D721Med (cell line): ENCODE measurements at regions not wholly inside any gene's neighbourhood (a gene's known extent, or its start where the extent isn't known, plus 50 kb on each side); places are given as distances from the start of the nearest gene placed in this dataset.

Source experiments
- DNase-seq: peaks from one replicate; pipeline ENCODE4 v3.0.0; 2011; ENCODE audit warnings: low spot score; ENCODE audit not compliant: insufficient read length
- FAIRE-seq: peaks from 2 replicates; lab custom pipeline; 2011; peaks lifted over from hg19 to GRCh38; lab: Jason Lieb, UNC
- CTCF ChIP-seq: IDR thresholded peaks from 2 replicates; pipeline ENCODE4 v1.5.1; 2012; ENCODE audit warnings: mild to moderate bottlenecking, control low read depth; ENCODE audit not compliant: insufficient read depth; ENCODE audit errors: missing control alignments

- no peak for FAIRE-seq
- no peak for DNase-seq
- TF ChIP-seq CTCF: no peak
These were observed 801.5 kb upstream of the SPRY2 start for GRCh38 chr13:81142306-81142999.

GRCh38 chr13:81140675-81141074 is 799.7 kb upstream of the SPRY2 start:
- no peak for TF ChIP-seq CTCF
- no peak for FAIRE-seq
- DNase-seq: no peak

- DNase-seq (no peak), FAIRE-seq (no peak)
- TF ChIP-seq CTCF: no peak
These were observed 799.1 kb upstream of the SPRY2 start for GRCh38 chr13:81139987-81140386.

GRCh38 chr13:81138353-81138980 is 797.5 kb upstream of the SPRY2 start:
- FAIRE-seq (no peak), DNase-seq (no peak)
- TF ChIP-seq CTCF: no peak

- DNase-seq: no peak
These were observed 792.1 kb upstream of the SPRY2 start for GRCh38 chr13:81133066-81133465.

GRCh38 chr13:81117416-81117815 is 776.5 kb upstream of the SPRY2 start:
- no peak for TF ChIP-seq CTCF

More at GRCh38 chr13:81133066-81133465, 792.1 kb upstream of the SPRY2 start:
- FAIRE-seq: no peak
- no peak for TF ChIP-seq CTCF

More at GRCh38 chr13:81117416-81117815, 776.5 kb upstream of the SPRY2 start:
- DNase-seq (no peak), FAIRE-seq (no peak)
